Colonic mucosa (tissue), 4 donors: ENCODE measurements at regions not wholly inside any gene's neighbourhood (a gene's known extent, or its start where the extent isn't known, plus 50 kb on each side); places are given as distances from the start of the nearest gene placed in this dataset.

ENCODE experiments used
- DNase-seq: peaks from one replicate; pipeline ENCODE4 v3.0.0-alpha.2; 2020
- H3K27ac ChIP-seq: fragments of 200-600 bp; one replicate; pipeline ENCODE4 v1.8.0; 2021
- H3K27me3 ChIP-seq: fragments of 200-600 bp; one replicate; pipeline ENCODE4 v1.8.0; 2021
- H3K36me3 ChIP-seq: fragments of 200-600 bp; one replicate; pipeline ENCODE4 v1.8.0; 2021
- H3K4me1 ChIP-seq: fragments of 200-600 bp; one replicate; pipeline ENCODE4 v1.8.0; 2021; ENCODE audit warnings: mild to moderate bottlenecking
- H3K4me3 ChIP-seq: fragments of 200-600 bp; one replicate; pipeline ENCODE4 v1.8.0; 2021
- H3K9ac ChIP-seq, 2 donors: one replicate each; pipeline ENCODE4 v1.7.0; 2013; ENCODE audit warnings: control low read depth in 2 of 2, low read depth in 2 of 2, low read length in 2 of 2
- H3K9me3 ChIP-seq: fragments of 200-600 bp; one replicate; pipeline ENCODE4 v1.8.0; 2021
- intact Hi-C: fragments of 100-400 bp; cut with DNase I; formaldehyde crosslinking; loops from one replicate; pipeline ENCODE4 v1.14.1; 2022
- TF ChIP-seq, protein P1 (sequence below): fragments of 200-600 bp; IDR thresholded peaks from one replicate; pipeline ENCODE4 v1.8.0; 2022; ENCODE audit warnings: antibody characterized with exemption, mild to moderate bottlenecking
- donor health status: healthy.
- donor health status: DM: no; HTN: no; CAD: no.
- donor health status: DM: no; HTN: no; CAD: no.

DNA sequence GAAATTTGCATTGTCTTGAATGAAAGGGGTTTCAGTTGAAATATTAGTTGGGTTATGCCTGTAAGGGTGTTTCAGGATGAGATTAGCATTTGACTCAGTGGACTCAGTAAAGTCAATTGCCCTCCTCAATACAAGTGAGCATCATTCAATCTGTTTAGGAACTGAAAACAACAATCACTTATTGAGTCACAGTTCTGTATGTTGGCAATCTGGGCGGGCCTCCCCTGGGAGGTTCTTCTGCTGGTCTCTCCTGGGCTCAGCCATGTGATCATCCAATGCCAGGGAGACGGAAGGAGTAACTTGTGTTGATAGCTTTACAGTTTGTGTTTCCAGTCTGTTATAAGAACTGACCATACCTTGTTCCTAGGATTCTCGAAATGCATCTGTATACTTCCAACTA is 262.9 kb upstream of the RUNX1 start:
- Histone ChIP-seq H3K36me3 (no peaks in the 10 kb centered on the region), H3K4me3 (no peak overlapping the region), H3K9ac (no peak overlapping the region), H3K27me3 (no peaks in the 10 kb centered on the region), H3K9me3 (no peaks in the 10 kb centered on the region), H3K27ac (no peak overlapping the region), H3K4me1 (no peaks in the 10 kb centered on the region)
- TF ChIP-seq, protein P1, sequence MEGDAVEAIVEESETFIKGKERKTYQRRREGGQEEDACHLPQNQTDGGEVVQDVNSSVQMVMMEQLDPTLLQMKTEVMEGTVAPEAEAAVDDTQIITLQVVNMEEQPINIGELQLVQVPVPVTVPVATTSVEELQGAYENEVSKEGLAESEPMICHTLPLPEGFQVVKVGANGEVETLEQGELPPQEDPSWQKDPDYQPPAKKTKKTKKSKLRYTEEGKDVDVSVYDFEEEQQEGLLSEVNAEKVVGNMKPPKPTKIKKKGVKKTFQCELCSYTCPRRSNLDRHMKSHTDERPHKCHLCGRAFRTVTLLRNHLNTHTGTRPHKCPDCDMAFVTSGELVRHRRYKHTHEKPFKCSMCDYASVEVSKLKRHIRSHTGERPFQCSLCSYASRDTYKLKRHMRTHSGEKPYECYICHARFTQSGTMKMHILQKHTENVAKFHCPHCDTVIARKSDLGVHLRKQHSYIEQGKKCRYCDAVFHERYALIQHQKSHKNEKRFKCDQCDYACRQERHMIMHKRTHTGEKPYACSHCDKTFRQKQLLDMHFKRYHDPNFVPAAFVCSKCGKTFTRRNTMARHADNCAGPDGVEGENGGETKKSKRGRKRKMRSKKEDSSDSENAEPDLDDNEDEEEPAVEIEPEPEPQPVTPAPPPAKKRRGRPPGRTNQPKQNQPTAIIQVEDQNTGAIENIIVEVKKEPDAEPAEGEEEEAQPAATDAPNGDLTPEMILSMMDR: no peak
- no peak for DNase-seq
- intact Hi-C loops: loop anchor here (10.0 kb wide), 1 partner anchor 63 kb away; no protein-coding TSS in a partner anchor

DNA sequence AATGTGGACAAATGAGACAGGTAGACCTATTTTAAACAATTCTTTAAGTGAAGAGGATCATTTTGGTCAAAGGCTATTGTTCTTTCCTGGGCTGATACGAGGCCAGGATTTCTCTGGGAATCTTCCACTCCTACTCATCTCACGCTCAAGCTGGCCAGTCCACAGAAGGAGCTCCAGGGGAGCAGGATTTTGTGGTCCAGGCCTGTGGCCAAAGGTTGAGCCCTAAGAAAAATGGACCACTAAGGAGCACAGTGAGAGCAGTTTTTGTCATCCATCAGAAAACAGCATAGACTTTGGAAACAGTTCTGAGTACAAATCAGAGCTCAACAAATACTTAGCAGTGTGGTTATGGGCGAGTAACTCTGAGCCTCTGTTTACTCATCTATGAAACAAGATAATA is 260.2 kb upstream of the RUNX1 start:
- no peak overlapping the region for H3K9ac ChIP-seq
- no peaks in the 10 kb centered on the region for H3K27me3 ChIP-seq
- no peak overlapping the region for H3K27ac ChIP-seq
- H3K36me3 ChIP-seq: no peaks in the 10 kb centered on the region
- no peak overlapping the region for H3K4me3 ChIP-seq
- no peaks in the 10 kb centered on the region for H3K9me3 ChIP-seq
- no peak for DNase-seq
- intact Hi-C loops: no loop called here
- no peaks in the 10 kb centered on the region for H3K4me1 ChIP-seq
- TF ChIP-seq, protein P1: no peak

DNA sequence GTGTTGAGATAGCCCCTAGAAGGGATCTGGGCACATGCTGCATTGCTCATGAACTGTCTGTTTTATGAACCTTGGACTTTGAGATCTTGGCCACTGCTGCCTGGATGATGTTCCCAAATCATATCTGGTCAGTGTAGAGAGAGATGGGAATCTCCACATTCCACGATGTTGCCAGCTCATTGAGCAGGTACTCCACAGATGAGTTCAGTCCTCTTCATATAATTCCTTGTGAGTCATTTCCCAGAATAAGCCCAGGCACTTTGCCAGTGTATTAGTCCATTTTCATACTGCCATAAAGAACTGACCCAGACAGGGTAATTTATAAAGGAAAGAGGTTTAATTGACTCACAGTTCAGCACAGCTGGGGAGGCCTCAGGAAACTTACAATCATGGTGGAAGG is 254.0 kb upstream of the RUNX1 start:
- TF ChIP-seq, protein P1: no peak
- Histone ChIP-seq H3K4me1 (no peaks in the 10 kb centered on the region), H3K27me3 (no peaks in the 10 kb centered on the region), H3K4me3 (no peak overlapping the region), H3K9me3 (no peaks in the 10 kb centered on the region), H3K27ac (no peak overlapping the region), H3K9ac (no peak overlapping the region), H3K36me3 (no peaks in the 10 kb centered on the region)
- DNase-seq: no peak
- intact Hi-C loops: no loop called here

DNA sequence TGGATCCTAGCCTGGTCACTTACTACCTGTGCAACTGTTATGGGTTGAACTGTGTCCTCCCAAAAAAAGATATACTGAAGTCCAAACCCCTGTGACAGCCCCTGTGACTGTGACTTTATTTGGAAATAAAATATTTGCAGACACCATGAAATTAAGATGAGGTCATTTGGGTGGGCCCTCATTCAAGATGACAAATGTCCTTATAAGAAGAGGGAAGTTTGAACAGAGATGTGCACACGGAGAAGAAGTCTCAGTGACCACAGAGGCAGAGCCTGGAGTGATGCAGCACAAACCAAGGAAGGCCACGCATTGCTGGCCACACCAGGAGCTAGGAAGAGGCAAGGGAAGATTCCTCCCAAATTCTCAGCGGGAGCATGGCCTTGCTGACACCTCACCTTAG is 249.7 kb upstream of the RUNX1 start:
- H3K4me3 ChIP-seq: no peak overlapping the region
- H3K27me3 ChIP-seq: no peaks in the 10 kb centered on the region
- H3K36me3 ChIP-seq: no peaks in the 10 kb centered on the region
- intact Hi-C loops: no loop called here
- DNase-seq: no peak
- H3K27ac ChIP-seq: no peak overlapping the region
- TF ChIP-seq, protein P1: no peak
- no peak overlapping the region for H3K9ac ChIP-seq
- no peaks in the 10 kb centered on the region for H3K4me1 ChIP-seq
- no peaks in the 10 kb centered on the region for H3K9me3 ChIP-seq

DNA sequence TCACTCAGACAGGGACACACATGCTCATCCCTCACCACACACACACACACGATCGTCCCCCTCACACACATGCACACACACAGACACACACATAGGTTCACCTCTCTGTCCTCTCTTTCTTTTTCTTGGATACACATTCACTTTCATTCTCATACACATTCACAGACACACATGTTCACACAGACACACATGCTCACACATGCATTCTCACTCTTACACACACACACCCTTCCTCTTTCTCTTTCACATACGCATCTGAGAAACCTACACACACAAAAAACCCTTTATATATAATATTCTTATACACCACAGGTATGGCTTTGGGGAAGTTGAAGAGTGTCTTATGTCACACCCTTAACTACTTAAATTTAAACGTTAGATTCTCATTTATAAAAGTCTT is 248.6 kb upstream of the RUNX1 start:
- no peak overlapping the region for H3K27ac ChIP-seq
- no peaks in the 10 kb centered on the region for H3K27me3 ChIP-seq
- H3K36me3 ChIP-seq: no peaks in the 10 kb centered on the region
- intact Hi-C loops: no loop called here
- H3K9me3 ChIP-seq: no peaks in the 10 kb centered on the region
- no peaks in the 10 kb centered on the region for H3K4me1 ChIP-seq
- no peak overlapping the region for H3K4me3 ChIP-seq
- no peak overlapping the region for H3K9ac ChIP-seq
- DNase-seq: no peak
- TF ChIP-seq, protein P1: no peak
